HT-29 (cell line): ENCODE measurements at regions not wholly inside any gene's neighbourhood (a gene's known extent, or its start where the extent isn't known, plus 50 kb on each side); places are given as distances from the start of the nearest gene placed in this dataset.
A peak's percentile ranks its signal among the peaks of the same experiment; 100 is the strongest.

ENCODE experiments used
- DNase-seq: peaks from one replicate; pipeline ENCODE4 v3.0.0-alpha.2; 2015; ENCODE audit warnings: low spot score

GRCh38 chr1:60596791-60597750 is 485.3 kb upstream of the NFIA start:
- no peak for DNase-seq

- DNase-seq: no peak
Observed at GRCh38 chr1:60591583-60591982, 490.8 kb upstream of the NFIA start.

- no peak for DNase-seq
Observed at GRCh38 chr1:60589916-60590315, 492.4 kb upstream of the NFIA start.

- DNase-seq: no peak
Observed at GRCh38 chr1:60589046-60589748, 493.2 kb upstream of the NFIA start.

- no peak for DNase-seq
Observed at GRCh38 chr1:60584371-60584770, 498.0 kb upstream of the NFIA start.

GRCh38 chr1:60583696-60584095 is 498.7 kb upstream of the NFIA start:
- DNase-seq: no peak

- no peak for DNase-seq
Observed at GRCh38 chr1:60581455-60582220, 500.7 kb upstream of the NFIA start.

- no peak for DNase-seq
Observed at GRCh38 chr1:60577029-60577428, 503.5 kb upstream of the C1orf87 start.

- no peak for DNase-seq
Observed at GRCh38 chr1:60575326-60575977, 501.9 kb upstream of the C1orf87 start.

- peak; percentile 47 for DNase-seq
Observed at GRCh38 chr1:60573726-60574409, 500.3 kb upstream of the C1orf87 start.

GRCh38 chr1:60573121-60573520 is 499.6 kb upstream of the C1orf87 start:
- DNase-seq: peak; percentile 25

GRCh38 chr1:60572378-60572777 is 498.8 kb upstream of the C1orf87 start:
- DNase-seq: no peak

- no peak for DNase-seq
Observed at GRCh38 chr1:60571811-60572210, 498.2 kb upstream of the C1orf87 start.

- no peak for DNase-seq
Observed at GRCh38 chr1:60569189-60569588, 495.6 kb upstream of the C1orf87 start.

- no peak for DNase-seq
Observed at GRCh38 chr1:60567256-60567655, 493.7 kb upstream of the C1orf87 start.

- DNase-seq: no peak
Observed at GRCh38 chr1:60564916-60565750, 491.6 kb upstream of the C1orf87 start.

GRCh38 chr1:60563777-60564535 is 490.4 kb upstream of the C1orf87 start:
- DNase-seq: no peak

GRCh38 chr1:60562740-60563139 is 489.2 kb upstream of the C1orf87 start:
- DNase-seq: no peak

GRCh38 chr1:60560701-60561100 is 487.1 kb upstream of the C1orf87 start:
- no peak for DNase-seq
